ENCODE measurements at regions not wholly inside any gene's neighbourhood (a gene's known extent, or its start where the extent isn't known, plus 50 kb on each side); places are given as distances from the start of the nearest gene placed in this dataset.

DNA sequence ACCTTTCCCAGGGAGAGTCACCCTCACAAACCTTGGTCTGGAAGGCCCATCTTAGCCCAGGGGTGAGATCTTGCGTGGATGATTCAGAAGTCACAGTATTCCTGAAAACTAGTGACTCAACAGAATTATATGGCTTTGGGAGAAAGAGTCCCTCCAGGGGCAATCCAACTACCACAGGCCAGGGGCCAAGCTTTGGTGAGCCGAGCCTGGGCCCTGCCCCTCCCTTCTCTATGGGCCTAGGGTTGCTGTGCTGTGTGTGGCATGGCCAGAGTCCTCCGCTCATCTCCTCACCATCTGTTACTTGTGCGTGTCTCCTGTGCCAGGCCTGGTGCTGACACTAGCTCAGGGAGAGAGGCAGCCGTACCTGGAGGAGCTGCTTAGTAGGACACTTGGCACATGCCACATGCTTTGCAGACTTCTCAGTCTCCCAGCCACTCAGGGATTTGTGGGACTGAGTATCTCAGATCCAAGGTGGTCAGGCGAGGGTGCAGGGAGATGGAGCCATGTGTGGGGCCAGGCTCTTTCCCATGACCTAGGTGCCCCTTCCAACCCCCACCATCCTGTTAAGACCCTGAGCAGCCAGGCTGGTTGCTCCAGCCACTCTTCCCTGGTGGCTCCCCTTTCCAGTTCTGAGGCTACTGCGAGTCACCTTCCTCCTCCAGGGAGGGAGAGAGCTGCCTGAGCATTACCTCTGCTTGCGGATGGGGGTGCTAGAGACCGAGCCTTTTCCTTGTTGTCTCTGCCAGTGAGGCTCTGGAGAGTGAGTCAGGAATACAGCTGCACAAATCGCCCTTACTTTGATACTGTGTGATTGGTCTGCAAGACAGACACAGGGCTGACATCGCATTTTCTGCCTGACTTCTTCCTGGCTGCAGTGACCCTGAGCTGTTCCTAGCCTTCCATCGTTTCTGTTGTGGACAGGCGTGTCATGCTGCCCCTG lies 94.1 kb downstream of the SLC25A47 start:
- no peaks in the 10 kb centered on the region for H3K27me3 ChIP-seq (ENCODE audit: control insufficient read depth in 1 of 2, insufficient read depth in 2 of 2, low read length in 2 of 2)
- peaks cover 0 to 2% of the 10 kb centered on the region in 2 donors for H3K36me3 ChIP-seq (ENCODE audit: control insufficient read depth in 1 of 2, insufficient read depth in 2 of 2, low read length in 2 of 2)
- H3K9me3 ChIP-seq (ENCODE audit: control insufficient read depth in 1 of 2, low read length in 2 of 2): no peaks in the 10 kb centered on the region
- H3K4me1 ChIP-seq (ENCODE audit: control insufficient read depth in 1 of 2, insufficient read depth in 2 of 2, low read length in 2 of 2): peaks cover 10% of the 10 kb centered on the region in 2 donors
- no peak overlapping the region for H3K4me3 ChIP-seq (ENCODE audit: low read depth in 1 of 2, low read length in 2 of 2)
- no peak overlapping the region for H3K9ac ChIP-seq (ENCODE audit: low read depth in 1 of 2, low read length in 2 of 2)
- no peak overlapping the region for H3K27ac ChIP-seq (ENCODE audit: low read depth, low read length)

DNA sequence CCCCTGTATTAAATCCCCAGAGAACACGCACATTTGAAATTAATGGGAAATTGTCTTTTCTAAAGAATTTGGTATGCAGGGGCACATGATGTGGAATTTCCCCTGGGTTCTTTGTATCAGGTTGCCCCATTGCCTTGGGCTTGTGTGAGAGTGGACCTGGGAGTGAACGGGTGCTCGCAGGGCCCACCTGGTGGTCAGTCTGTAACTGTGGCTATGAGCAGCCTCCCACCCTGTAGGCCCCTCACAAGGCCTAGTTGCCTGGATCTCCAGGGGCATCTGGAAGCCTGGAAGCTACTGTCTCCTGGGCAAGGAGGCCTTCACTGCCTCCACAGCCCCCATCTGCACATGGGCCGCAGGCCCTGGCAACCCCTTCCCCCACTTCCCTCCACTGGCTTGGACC lies 96.7 kb downstream of the SLC25A47 start:
- Histone ChIP-seq H3K9me3 (ENCODE audit: control insufficient read depth in 1 of 2, low read length in 2 of 2) (no peaks in the 10 kb centered on the region), H3K36me3 (ENCODE audit: control insufficient read depth in 1 of 2, insufficient read depth in 2 of 2, low read length in 2 of 2) (peaks cover 0 to 2% of the 10 kb centered on the region in 2 donors), H3K27me3 (ENCODE audit: control insufficient read depth in 1 of 2, insufficient read depth in 2 of 2, low read length in 2 of 2) (no peaks in the 10 kb centered on the region), H3K4me3 (ENCODE audit: low read depth in 1 of 2, low read length in 2 of 2) (no peak overlapping the region), H3K27ac (ENCODE audit: low read depth, low read length) (no peak overlapping the region), H3K4me1 (ENCODE audit: control insufficient read depth in 1 of 2, insufficient read depth in 2 of 2, low read length in 2 of 2) (peaks cover 10% of the 10 kb centered on the region in 2 donors), H3K9ac (ENCODE audit: low read depth in 1 of 2, low read length in 2 of 2) (no peak overlapping the region)

DNA sequence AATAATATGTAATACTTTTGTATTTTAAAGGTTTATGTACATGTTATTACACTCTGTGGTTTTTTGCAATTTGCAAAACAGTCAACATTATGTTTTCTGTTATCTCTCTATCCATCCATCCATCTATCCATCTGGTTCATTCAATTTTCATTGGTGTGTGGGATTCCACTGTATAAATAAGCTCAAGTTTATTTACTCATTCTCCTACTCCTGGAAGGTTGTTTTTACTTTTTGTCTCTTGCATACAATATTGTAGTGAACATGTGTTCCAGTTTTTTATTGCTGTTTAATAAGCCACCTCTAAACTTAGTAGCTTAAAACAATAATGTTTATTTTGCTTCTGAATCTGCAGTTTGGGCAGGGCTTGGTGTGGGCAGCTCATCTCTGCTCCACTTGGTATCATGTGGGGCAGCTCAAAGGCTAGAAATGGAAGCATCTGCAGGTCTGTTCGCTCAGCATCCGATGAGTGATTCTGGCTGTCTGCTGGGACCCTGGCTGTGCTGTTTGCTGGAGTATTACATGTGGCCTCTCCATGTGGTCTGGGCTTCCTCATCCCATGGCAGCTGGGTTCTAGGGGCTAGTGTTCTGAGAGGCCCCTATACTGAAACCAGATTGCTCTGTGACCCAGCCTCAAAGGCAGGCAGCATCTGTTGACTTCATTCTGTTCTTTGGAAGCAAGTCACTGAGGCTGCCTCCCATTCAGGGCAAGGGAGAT lies 98.8 kb downstream of the SLC25A47 start:
- Histone ChIP-seq H3K27ac (ENCODE audit: low read depth, low read length) (no peak overlapping the region), H3K9me3 (ENCODE audit: control insufficient read depth in 1 of 2, low read length in 2 of 2) (no peaks in the 10 kb centered on the region), H3K36me3 (ENCODE audit: control insufficient read depth in 1 of 2, insufficient read depth in 2 of 2, low read length in 2 of 2) (peaks cover 0 to 2% of the 10 kb centered on the region in 2 donors), H3K4me1 (ENCODE audit: control insufficient read depth in 1 of 2, insufficient read depth in 2 of 2, low read length in 2 of 2) (peaks cover 2 to 5% of the 10 kb centered on the region in 2 donors), H3K9ac (ENCODE audit: low read depth in 1 of 2, low read length in 2 of 2) (no peak overlapping the region), H3K4me3 (ENCODE audit: low read depth in 1 of 2, low read length in 2 of 2) (no peak overlapping the region), H3K27me3 (ENCODE audit: control insufficient read depth in 1 of 2, insufficient read depth in 2 of 2, low read length in 2 of 2) (no peaks in the 10 kb centered on the region)

DNA sequence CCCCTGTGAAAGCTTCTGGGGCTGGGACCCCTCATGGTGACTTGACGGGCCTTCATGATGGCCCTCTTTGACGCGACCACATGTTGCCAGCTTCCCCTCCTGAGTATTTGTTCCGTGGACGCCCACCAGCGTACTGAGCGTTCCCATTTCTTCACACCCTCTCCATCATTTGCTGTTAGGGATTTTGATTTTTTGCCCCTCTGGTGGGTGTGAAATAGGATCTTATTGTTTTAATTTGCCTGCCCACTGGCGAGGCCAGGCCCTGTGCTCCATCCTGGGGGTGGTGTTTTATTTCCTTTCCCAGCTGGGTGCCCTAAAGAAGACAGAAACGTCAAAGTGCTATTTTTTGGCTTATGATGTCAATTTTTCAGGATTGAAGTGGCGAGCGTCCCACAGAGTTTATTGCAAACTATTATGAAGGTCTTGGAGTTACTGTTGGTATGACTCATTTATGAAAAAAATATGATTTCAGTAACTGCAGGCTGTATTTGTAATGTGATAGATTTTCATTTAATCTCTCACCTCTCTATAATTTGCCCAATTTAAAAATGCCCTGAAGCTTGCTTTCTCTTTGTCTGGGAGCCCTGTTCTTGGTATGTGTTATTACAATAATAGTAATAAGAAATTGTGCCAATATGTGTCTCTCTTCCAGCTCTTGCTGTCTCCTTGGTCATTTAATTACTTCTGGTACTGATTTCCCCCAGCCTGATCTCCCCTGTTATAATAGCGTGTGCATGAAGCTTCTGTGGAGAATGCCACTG lies 99.6 kb downstream of the SLC25A47 start:
- peaks cover 0 to 2% of the 10 kb centered on the region in 2 donors for H3K36me3 ChIP-seq (ENCODE audit: control insufficient read depth in 1 of 2, insufficient read depth in 2 of 2, low read length in 2 of 2)
- no peaks in the 10 kb centered on the region for H3K27me3 ChIP-seq (ENCODE audit: control insufficient read depth in 1 of 2, insufficient read depth in 2 of 2, low read length in 2 of 2)
- no peaks in the 10 kb centered on the region for H3K9me3 ChIP-seq (ENCODE audit: control insufficient read depth in 1 of 2, low read length in 2 of 2)
- H3K27ac ChIP-seq (ENCODE audit: low read depth, low read length): no peak overlapping the region
- H3K4me3 ChIP-seq (ENCODE audit: low read depth in 1 of 2, low read length in 2 of 2): no peak overlapping the region
- no peaks in the 10 kb centered on the region for H3K4me1 ChIP-seq (ENCODE audit: control insufficient read depth in 1 of 2, insufficient read depth in 2 of 2, low read length in 2 of 2)
- no peak overlapping the region for H3K9ac ChIP-seq (ENCODE audit: low read depth in 1 of 2, low read length in 2 of 2)

DNA sequence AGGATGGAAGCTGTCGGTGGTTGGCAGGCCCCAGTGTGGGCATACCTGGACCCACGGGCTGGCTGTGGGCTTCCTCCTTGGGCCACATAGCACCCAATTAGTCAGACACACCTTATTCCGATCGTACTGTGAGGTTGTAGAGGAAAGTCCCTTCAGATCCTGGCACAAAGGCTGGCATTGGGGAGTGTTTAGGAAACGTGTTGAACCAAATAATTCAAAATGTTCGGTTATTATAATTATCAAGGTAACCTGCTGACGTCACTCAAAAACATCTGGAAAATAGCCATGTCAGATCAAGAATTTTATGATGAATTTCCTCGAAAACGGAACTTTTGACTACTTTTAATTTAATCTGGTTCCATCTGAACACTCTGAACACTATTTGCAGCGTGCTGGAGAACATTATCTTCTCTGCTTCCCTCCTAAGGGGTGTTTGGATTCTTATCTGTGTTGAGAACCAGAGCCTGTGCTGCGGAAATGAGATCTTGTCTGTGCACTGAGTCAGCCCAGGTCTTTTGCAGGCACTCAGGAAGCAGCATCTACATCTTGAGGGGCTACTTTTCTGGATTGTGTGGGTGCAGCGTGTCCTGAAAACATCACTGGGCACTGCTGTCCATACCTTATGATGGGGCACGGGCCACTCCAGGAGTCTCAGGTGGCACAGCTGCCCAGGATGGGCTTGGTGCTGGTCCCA lies 100.3 kb downstream of the SLC25A47 start:
- H3K4me1 ChIP-seq (ENCODE audit: control insufficient read depth in 1 of 2, insufficient read depth in 2 of 2, low read length in 2 of 2): no peaks in the 10 kb centered on the region
- no peak overlapping the region for H3K9ac ChIP-seq (ENCODE audit: low read depth in 1 of 2, low read length in 2 of 2)
- no peak overlapping the region for H3K27ac ChIP-seq (ENCODE audit: low read depth, low read length)
- H3K4me3 ChIP-seq (ENCODE audit: low read depth in 1 of 2, low read length in 2 of 2): no peak overlapping the region
- no peaks in the 10 kb centered on the region for H3K27me3 ChIP-seq (ENCODE audit: control insufficient read depth in 1 of 2, insufficient read depth in 2 of 2, low read length in 2 of 2)
- H3K9me3 ChIP-seq (ENCODE audit: control insufficient read depth in 1 of 2, low read length in 2 of 2): no peaks in the 10 kb centered on the region
- peaks cover 0 to 2% of the 10 kb centered on the region in 2 donors for H3K36me3 ChIP-seq (ENCODE audit: control insufficient read depth in 1 of 2, insufficient read depth in 2 of 2, low read length in 2 of 2)

DNA sequence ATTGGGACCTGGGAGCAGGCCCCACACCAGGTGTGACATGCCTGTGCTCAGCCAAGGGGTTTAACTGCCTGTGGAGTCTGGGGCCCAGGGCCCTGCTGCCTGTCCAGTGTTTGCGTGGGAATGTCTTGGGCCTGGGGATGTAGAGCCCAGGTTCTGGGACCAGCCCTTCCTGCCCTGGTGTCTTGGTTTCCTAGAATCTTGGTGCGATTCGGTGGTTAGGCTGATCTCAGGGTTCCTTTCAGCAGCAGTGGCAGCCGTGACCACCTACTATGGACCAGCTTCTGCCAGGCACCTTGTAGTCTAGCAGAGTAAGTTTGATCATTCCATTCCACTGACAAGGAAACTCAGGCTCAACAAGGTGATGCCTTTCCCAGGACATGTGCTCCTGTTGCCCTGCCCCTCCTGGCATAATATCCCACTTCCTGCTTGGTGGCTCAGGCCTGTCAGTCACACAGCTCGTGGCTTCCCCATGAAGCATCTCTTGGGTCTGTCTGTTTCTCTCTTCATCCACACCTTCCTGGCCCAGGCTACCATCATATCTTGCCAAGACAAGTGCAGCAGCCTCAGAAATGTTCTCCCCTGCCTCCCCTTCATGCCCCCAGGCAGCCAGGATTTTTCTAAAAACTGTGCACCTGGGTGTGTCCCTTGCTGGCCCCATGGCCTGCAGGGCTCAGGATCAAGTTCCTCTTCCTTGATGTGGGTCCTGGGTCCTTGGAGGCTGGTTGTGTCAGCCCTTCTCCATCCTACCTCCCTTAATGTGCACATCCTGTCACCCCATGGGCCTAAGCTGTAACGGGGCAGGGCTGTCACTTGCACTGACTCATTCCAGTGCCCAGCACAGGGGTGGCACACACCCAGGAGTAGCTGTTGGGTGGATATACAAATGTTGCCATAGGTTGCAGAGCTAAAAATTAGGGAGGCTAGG lies 101.6 kb downstream of the SLC25A47 start:
- peaks cover 0 to 2% of the 10 kb centered on the region in 2 donors for H3K36me3 ChIP-seq (ENCODE audit: control insufficient read depth in 1 of 2, insufficient read depth in 2 of 2, low read length in 2 of 2)
- no peaks in the 10 kb centered on the region for H3K27me3 ChIP-seq (ENCODE audit: control insufficient read depth in 1 of 2, insufficient read depth in 2 of 2, low read length in 2 of 2)
- no peak overlapping the region for H3K27ac ChIP-seq (ENCODE audit: low read depth, low read length)
- H3K9ac ChIP-seq (ENCODE audit: low read depth in 1 of 2, low read length in 2 of 2): no peak overlapping the region
- H3K4me1 ChIP-seq (ENCODE audit: control insufficient read depth in 1 of 2, insufficient read depth in 2 of 2, low read length in 2 of 2): peaks cover 4 to 6% of the 10 kb centered on the region in 2 donors
- no peak overlapping the region for H3K4me3 ChIP-seq (ENCODE audit: low read depth in 1 of 2, low read length in 2 of 2)
- H3K9me3 ChIP-seq (ENCODE audit: control insufficient read depth in 1 of 2, low read length in 2 of 2): no peaks in the 10 kb centered on the region

DNA sequence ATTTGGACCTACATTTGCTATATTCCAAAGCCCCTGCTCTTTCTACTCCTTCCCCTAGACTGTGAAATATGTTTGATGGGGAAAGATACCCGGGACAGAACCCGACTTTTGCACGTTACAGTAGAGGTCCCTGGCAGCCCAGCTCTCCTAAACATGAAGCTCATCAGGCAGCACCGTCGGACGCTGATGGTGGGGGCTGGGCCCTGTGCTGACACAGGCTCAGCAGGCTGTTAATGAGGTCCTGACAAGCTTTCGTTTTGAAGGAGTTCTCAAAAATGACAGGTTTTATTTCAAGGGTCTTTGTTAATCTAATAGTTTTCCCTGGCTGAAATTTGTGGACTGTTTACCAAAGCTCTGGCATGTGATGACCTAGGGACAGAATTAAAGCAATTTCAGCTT lies 102.3 kb downstream of the SLC25A47 start:
- Histone ChIP-seq H3K27ac (ENCODE audit: low read depth, low read length) (no peak overlapping the region), H3K9ac (ENCODE audit: low read depth in 1 of 2, low read length in 2 of 2) (no peak overlapping the region), H3K27me3 (ENCODE audit: control insufficient read depth in 1 of 2, insufficient read depth in 2 of 2, low read length in 2 of 2) (no peaks in the 10 kb centered on the region), H3K4me1 (ENCODE audit: control insufficient read depth in 1 of 2, insufficient read depth in 2 of 2, low read length in 2 of 2) (peaks cover 4 to 6% of the 10 kb centered on the region in 2 donors), H3K4me3 (ENCODE audit: low read depth in 1 of 2, low read length in 2 of 2) (no peak overlapping the region), H3K36me3 (ENCODE audit: control insufficient read depth in 1 of 2, insufficient read depth in 2 of 2, low read length in 2 of 2) (peaks cover 0 to 2% of the 10 kb centered on the region in 2 donors), H3K9me3 (ENCODE audit: control insufficient read depth in 1 of 2, low read length in 2 of 2) (no peaks in the 10 kb centered on the region)

DNA sequence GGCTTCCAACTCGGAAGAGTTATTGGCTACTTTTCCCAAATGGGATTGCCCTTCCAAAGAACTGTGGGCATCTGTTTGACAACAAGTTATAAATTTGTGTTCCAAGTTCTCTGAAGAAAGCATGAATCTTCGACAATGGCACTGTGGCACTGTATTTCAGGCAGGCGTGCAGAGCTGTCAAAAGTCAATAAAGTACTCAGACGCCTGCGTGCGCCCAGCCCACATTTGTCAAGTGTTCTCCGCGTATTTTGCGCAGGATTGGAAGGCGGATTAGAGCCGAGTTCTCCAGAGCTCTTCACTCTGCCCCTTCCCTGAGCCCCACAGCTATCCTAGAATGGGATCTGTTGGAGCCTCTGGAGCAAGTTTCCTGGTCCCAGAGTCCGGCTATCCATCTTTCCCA lies 103.2 kb downstream of the SLC25A47 start:
- Histone ChIP-seq H3K4me3 (ENCODE audit: low read depth in 1 of 2, low read length in 2 of 2) (no peak overlapping the region), H3K9me3 (ENCODE audit: control insufficient read depth in 1 of 2, low read length in 2 of 2) (no peaks in the 10 kb centered on the region), H3K27me3 (ENCODE audit: control insufficient read depth in 1 of 2, insufficient read depth in 2 of 2, low read length in 2 of 2) (no peaks in the 10 kb centered on the region), H3K9ac (ENCODE audit: low read depth in 1 of 2, low read length in 2 of 2) (no peak overlapping the region), H3K4me1 (ENCODE audit: control insufficient read depth in 1 of 2, insufficient read depth in 2 of 2, low read length in 2 of 2) (peaks cover 4 to 6% of the 10 kb centered on the region in 2 donors), H3K36me3 (ENCODE audit: control insufficient read depth in 1 of 2, insufficient read depth in 2 of 2, low read length in 2 of 2) (peaks cover 0 to 2% of the 10 kb centered on the region in 2 donors), H3K27ac (ENCODE audit: low read depth, low read length) (no peak overlapping the region)

DNA sequence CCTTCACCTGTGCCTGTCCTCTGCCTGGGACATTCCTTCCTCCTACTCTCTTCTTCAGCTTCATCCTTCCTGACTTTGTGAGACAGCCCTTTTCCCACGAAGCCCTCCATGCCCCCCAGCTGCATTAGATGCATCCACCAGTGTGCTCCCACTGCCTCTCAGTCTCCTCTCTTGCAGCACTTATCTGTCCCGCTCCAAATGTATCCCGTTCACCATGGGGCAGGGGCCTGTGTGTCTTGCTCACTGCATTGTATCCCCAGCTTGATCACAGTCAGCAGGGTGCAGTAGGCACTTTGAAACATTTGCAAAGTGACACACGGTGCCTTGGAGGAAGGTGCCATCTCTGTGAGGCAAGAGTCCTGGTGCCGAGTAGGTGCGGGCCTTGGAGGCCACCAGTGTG lies 104.0 kb downstream of the SLC25A47 start:
- Histone ChIP-seq H3K4me3 (ENCODE audit: low read depth in 1 of 2, low read length in 2 of 2) (no peak overlapping the region), H3K27ac (ENCODE audit: low read depth, low read length) (no peak overlapping the region), H3K27me3 (ENCODE audit: control insufficient read depth in 1 of 2, insufficient read depth in 2 of 2, low read length in 2 of 2) (no peaks in the 10 kb centered on the region), H3K4me1 (ENCODE audit: control insufficient read depth in 1 of 2, insufficient read depth in 2 of 2, low read length in 2 of 2) (peaks cover 4 to 6% of the 10 kb centered on the region in 2 donors), H3K9ac (ENCODE audit: low read depth in 1 of 2, low read length in 2 of 2) (no peak overlapping the region), H3K9me3 (ENCODE audit: control insufficient read depth in 1 of 2, low read length in 2 of 2) (no peaks in the 10 kb centered on the region), H3K36me3 (ENCODE audit: control insufficient read depth in 1 of 2, insufficient read depth in 2 of 2, low read length in 2 of 2) (peaks cover 0 to under 1% of the 10 kb centered on the region in 2 donors)

All from duodenal mucosa (tissue), 2 donors.